ENCODE measurements at regions not wholly inside any gene's neighbourhood (a gene's known extent, or its start where the extent isn't known, plus 50 kb on each side); places are given as distances from the start of the nearest gene placed in this dataset.

DNA sequence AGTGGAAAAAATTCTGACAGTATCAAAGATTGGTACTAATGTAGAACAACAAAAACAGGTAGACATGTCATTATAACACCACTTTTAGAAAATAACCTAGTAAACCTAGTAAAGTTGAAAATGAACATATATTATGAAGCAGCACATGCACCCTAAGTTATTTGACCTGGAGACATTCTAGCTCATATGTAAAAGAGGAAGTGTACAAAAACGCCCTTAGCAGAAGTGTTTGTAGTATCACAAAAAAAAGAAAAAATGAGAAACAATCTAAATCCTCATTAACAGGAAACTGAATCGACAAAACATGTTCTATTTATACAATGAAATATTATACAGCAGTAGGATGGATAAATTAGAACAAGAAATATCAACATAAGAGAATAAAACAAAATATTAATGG lies 318.9 kb upstream of the PPP1R2C start:
- no peak for TF ChIP-seq POLR2A (IDR thresholded peaks at IDR 0.05; ENCODE audit: low read length)
- no peak for TF ChIP-seq GATA1 (IDR thresholded peaks at IDR 0.05; ENCODE audit: low read depth, low read length)

All from erythroblast (primary cell).